ENCODE measurements at regions not wholly inside any gene's neighbourhood (a gene's known extent, or its start where the extent isn't known, plus 50 kb on each side); places are given as distances from the start of the nearest gene placed in this dataset.

DNA sequence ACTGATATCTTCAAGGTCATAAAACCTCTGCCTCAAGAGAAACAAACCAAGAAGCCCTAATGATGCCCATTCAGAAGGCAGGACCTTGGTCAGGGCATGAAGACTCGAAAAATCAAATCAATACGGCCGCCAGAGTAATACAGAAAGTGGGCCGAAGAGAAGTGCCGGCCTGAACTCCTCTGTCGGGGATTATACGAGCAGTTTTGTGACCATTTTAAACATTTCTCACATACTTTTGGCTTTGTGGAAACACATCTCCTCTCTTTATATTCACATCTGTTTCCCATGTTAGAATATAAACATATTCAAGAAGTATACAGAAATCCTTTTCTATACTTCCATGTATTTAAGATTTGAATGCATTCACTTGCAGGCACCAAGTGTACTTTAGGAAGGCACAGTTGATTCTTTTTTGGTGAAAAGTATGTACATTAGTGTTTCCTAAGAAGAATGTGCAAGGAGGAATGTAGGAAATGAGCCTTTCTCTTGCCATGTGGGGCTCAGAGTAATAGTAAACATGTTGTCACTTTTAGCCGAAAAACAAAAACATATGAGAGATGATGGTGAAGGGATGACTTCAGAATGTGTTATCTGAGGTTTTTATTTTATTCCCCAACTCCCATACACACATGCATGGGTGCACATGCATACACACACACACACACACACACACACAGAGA is 707.9 kb upstream of the ID2 start:
- Histone ChIP-seq H3K4me3 (ENCODE audit: low read depth in 1 of 3, low read length in 3 of 3) (no peak overlapping the region), H3K36me3 (ENCODE audit: control insufficient read depth in 4 of 4, insufficient read depth in 3 of 4, low read depth in 1 of 4, low read length in 3 of 4) (no peaks in the 10 kb centered on the region), H3K9ac (ENCODE audit: low read depth in 1 of 2, low read length in 2 of 2) (no peak overlapping the region), H3K4me1 (ENCODE audit: control insufficient read depth in 4 of 4, insufficient read depth in 4 of 4, low read length in 3 of 4) (no peaks in the 10 kb centered on the region), H3K27me3 (ENCODE audit: control insufficient read depth in 4 of 4, insufficient read depth in 4 of 4, low read length in 3 of 4) (no peaks in the 10 kb centered on the region), H3K9me3 (ENCODE audit: control insufficient read depth in 4 of 4, low read length in 3 of 4) (no peaks in the 10 kb centered on the region), H3K27ac (ENCODE audit: low read depth in 1 of 2, low read length in 2 of 2) (no peak overlapping the region)
- DNase-seq (ENCODE audit: low spot score), result no peak
- TF ChIP-seq NR2F2 (IDR thresholded peaks at IDR 0.05), result no peak
- TF ChIP-seq, protein P1, sequence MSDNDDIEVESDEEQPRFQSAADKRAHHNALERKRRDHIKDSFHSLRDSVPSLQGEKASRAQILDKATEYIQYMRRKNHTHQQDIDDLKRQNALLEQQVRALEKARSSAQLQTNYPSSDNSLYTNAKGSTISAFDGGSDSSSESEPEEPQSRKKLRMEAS (IDR thresholded peaks at IDR 0.05), result no peak
- no peak for TF ChIP-seq RAD21 (IDR thresholded peaks at IDR 0.05)
- no peak for TF ChIP-seq YY1 (IDR thresholded peaks at IDR 0.05)
- 94% methylated on average over 8 of the region's 8 CpGs for WGBS

- no peak for TF ChIP-seq EGR1 (IDR thresholded peaks at IDR 0.05; ENCODE audit: low read depth in 2 of 2)
- no peak for TF ChIP-seq HNF4A (conservative IDR thresholded peaks at IDR 0.05)
- TF ChIP-seq CTCF (IDR thresholded peaks at IDR 0.05; ENCODE audit: low read depth, low read length, missing input control), result no peak
- TF ChIP-seq HNF4G (IDR thresholded peaks at IDR 0.05), result no peak
- TF ChIP-seq, protein P2, sequence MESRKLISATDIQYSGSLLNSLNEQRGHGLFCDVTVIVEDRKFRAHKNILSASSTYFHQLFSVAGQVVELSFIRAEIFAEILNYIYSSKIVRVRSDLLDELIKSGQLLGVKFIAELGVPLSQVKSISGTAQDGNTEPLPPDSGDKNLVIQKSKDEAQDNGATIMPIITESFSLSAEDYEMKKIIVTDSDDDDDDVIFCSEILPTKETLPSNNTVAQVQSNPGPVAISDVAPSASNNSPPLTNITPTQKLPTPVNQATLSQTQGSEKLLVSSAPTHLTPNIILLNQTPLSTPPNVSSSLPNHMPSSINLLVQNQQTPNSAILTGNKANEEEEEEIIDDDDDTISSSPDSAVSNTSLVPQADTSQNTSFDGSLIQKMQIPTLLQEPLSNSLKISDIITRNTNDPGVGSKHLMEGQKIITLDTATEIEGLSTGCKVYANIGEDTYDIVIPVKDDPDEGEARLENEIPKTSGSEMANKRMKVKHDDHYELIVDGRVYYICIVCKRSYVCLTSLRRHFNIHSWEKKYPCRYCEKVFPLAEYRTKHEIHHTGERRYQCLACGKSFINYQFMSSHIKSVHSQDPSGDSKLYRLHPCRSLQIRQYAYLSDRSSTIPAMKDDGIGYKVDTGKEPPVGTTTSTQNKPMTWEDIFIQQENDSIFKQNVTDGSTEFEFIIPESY (IDR thresholded peaks at IDR 0.05), result no peak
- no peak for TF ChIP-seq NR2F2 (IDR thresholded peaks at IDR 0.05)
- TF ChIP-seq RAD21 (IDR thresholded peaks at IDR 0.05), result no peak
- no peak for TF ChIP-seq YY1 (IDR thresholded peaks at IDR 0.05)
- TF ChIP-seq FOXA1 (IDR thresholded peaks at IDR 0.05), result no peak
- TF ChIP-seq RXRA (IDR thresholded peaks at IDR 0.05), result no peak
- no peak for TF ChIP-seq ATF3 (IDR thresholded peaks at IDR 0.05)
- TF ChIP-seq SP1 (IDR thresholded peaks at IDR 0.05), result no peak
- TF ChIP-seq FOXA2 (IDR thresholded peaks at IDR 0.05), result no peak
- WGBS, result 95% methylated on average over 5 of the region's 5 CpGs
- H3K36me3 ChIP-seq (ENCODE audit: control insufficient read depth in 4 of 4, insufficient read depth in 3 of 4, low read depth in 1 of 4, low read length in 3 of 4), result no peaks in the 10 kb centered on the region
- H3K27me3 ChIP-seq (ENCODE audit: control insufficient read depth in 4 of 4, insufficient read depth in 4 of 4, low read length in 3 of 4), result no peaks in the 10 kb centered on the region
- no peaks in the 10 kb centered on the region for H3K4me1 ChIP-seq (ENCODE audit: control insufficient read depth in 4 of 4, insufficient read depth in 4 of 4, low read length in 3 of 4)
- H3K9ac ChIP-seq (ENCODE audit: low read depth in 1 of 2, low read length in 2 of 2), result no peak overlapping the region
- H3K4me3 ChIP-seq (ENCODE audit: low read depth in 1 of 3, low read length in 3 of 3), result no peak overlapping the region
- no peaks in the 10 kb centered on the region for H3K9me3 ChIP-seq (ENCODE audit: control insufficient read depth in 4 of 4, low read length in 3 of 4)
- no peak for DNase-seq (ENCODE audit: low spot score)
- no peak overlapping the region for H3K27ac ChIP-seq (ENCODE audit: low read depth in 1 of 2, low read length in 2 of 2)
Measured at GRCh38 chr2:7974936-7975335, 706.9 kb upstream of the ID2 start.

DNA sequence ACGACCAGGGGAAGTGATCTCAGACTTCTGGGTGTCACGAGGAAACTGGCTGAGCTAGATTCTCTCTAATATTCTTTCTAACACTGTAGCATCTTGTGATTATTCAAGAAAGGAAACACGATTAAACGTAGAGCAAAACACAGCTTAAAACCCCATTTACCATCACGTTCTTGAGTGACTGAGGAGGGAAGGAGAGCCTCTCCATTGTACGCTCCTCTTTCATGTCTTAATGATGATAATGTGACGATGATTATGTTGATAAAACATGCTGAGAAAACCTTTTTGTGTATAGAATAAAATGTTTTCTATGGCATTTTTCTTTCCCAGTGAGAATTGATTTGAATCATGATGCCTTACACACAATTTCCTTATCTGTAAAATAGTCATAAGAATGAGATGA is 705.6 kb upstream of the ID2 start:
- no peaks in the 10 kb centered on the region for H3K9me3 ChIP-seq (ENCODE audit: control insufficient read depth in 4 of 4, low read length in 3 of 4)
- no peaks in the 10 kb centered on the region for H3K4me1 ChIP-seq (ENCODE audit: control insufficient read depth in 4 of 4, insufficient read depth in 4 of 4, low read length in 3 of 4)
- no peak overlapping the region for H3K27ac ChIP-seq (ENCODE audit: low read depth in 1 of 2, low read length in 2 of 2)
- H3K36me3 ChIP-seq (ENCODE audit: control insufficient read depth in 4 of 4, insufficient read depth in 3 of 4, low read depth in 1 of 4, low read length in 3 of 4), result no peaks in the 10 kb centered on the region
- 90% methylated on average over 7 of the region's 7 CpGs for WGBS
- DNase-seq (ENCODE audit: low spot score), result no peak
- H3K9ac ChIP-seq (ENCODE audit: low read depth in 1 of 2, low read length in 2 of 2), result no peak overlapping the region
- no peak overlapping the region for H3K4me3 ChIP-seq (ENCODE audit: low read depth in 1 of 3, low read length in 3 of 3)
- no peaks in the 10 kb centered on the region for H3K27me3 ChIP-seq (ENCODE audit: control insufficient read depth in 4 of 4, insufficient read depth in 4 of 4, low read length in 3 of 4)
- no peak for TF ChIP-seq TAF1 (conservative IDR thresholded peaks at IDR 0.05)
- TF ChIP-seq FOXA2 (IDR thresholded peaks at IDR 0.05), result no peak
- TF ChIP-seq NR2F2 (IDR thresholded peaks at IDR 0.05), result no peak
- TF ChIP-seq CTCF (IDR thresholded peaks at IDR 0.05; ENCODE audit: low read depth, low read length, missing input control), result no peak
- TF ChIP-seq SP1 (IDR thresholded peaks at IDR 0.05), result no peak
- TF ChIP-seq EGR1 (IDR thresholded peaks at IDR 0.05; ENCODE audit: low read depth in 2 of 2), result no peak
- no peak for TF ChIP-seq GABPA (IDR thresholded peaks at IDR 0.05 in 1 of 2, conservative IDR thresholded peaks at IDR 0.05 in 1 of 2)
- TF ChIP-seq JUND (IDR thresholded peaks at IDR 0.05), result no peak
- no peak for TF ChIP-seq FOXA1 (IDR thresholded peaks at IDR 0.05)
- TF ChIP-seq, protein P2 (IDR thresholded peaks at IDR 0.05), result no peak
- no peak for TF ChIP-seq RXRA (IDR thresholded peaks at IDR 0.05)
- TF ChIP-seq, protein P1 (IDR thresholded peaks at IDR 0.05), result no peak
- TF ChIP-seq HNF4A (conservative IDR thresholded peaks at IDR 0.05), result no peak
- TF ChIP-seq ATF3 (IDR thresholded peaks at IDR 0.05), result no peak
- TF ChIP-seq YY1 (IDR thresholded peaks at IDR 0.05), result no peak
